HG02763 (cell line): ENCODE measurements at regions not wholly inside any gene's neighbourhood (a gene's known extent, or its start where the extent isn't known, plus 50 kb on each side); places are given as distances from the start of the nearest gene placed in this dataset.

ENCODE experiments used
- ATAC-seq: cut with Tn5 transposase; IDR thresholded peaks from one replicate; pipeline ENCODE4 v1.9.1; 2021; ENCODE audit warnings: mild to moderate bottlenecking, moderate library complexity; ENCODE audit not compliant: unreplicated experiment

DNA sequence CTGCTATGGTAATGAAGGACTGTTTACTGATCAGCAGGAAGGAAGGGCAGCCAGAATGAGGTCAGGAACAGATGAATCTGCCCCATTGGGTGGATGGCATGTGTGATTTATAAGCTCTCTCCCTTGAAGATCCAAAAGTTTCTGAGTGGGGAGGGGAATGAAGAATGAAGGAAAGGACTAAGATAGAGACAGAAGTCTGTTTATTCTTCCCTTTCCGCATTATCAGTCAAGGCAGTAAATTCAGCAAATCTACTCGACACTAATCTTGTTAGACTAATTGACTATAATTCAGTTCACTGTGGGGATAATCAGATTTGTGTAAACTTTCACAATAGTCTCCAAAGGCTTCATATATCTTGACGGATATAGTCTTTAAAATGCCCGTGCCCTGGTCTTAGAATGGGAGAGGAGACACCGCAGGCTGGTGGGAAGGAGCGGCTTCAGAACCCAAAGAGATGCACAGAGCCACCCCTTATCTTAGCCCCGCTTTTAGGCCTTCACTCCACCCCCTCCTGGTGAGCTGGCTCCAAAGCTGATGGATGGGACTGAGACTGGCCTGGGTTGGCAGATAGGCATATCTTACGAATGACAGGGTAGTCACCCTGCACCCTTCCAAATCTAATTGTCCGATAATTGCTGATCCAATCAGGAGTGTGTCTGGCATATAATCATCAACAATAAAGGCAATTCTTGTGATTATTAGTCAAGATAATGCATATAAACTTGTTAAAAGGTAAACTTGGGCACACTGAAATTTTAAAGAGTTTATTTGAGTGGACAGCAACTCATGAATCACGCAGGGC lies 76.0 kb upstream of the PPM1J start:
- ATAC-seq: no peak

DNA sequence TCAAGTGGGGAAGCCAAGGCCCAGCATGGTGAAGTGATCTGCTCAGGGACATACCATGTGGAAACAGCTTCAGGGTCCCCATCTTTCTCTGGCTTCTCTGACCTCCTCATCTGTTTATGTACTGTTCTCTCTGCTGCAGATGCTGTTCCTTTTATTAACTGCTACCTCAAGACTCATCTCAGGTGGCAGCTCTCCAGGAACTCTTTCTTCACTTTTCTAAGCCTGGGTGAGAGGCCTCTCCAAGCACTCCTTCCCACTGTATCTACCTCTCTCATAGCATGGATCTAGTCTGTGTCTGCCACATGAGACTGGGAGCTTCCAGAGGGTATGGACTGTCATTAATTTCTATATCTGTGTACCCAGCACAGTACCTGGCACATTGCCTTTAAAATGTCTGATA lies 73.4 kb upstream of the PPM1J start:
- no peak for ATAC-seq

DNA sequence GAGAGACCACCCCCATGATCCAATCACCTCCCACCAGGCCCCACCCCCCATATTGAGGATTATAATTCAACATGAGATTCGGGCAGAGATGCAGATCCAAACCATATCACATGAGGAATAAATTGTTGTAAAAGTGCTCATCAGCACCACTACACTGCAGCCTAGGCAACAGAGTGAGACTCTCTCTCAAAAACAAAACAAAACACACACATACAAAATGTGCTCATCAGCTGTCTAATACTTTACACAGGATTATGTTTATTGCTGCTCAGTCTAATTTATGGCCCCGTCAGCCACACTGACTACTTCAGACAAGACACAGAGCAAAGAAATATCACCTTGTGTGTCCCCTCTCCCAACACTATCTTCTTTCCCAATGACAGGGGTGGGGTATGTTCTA lies 72.9 kb upstream of the PPM1J start:
- no peak for ATAC-seq

DNA sequence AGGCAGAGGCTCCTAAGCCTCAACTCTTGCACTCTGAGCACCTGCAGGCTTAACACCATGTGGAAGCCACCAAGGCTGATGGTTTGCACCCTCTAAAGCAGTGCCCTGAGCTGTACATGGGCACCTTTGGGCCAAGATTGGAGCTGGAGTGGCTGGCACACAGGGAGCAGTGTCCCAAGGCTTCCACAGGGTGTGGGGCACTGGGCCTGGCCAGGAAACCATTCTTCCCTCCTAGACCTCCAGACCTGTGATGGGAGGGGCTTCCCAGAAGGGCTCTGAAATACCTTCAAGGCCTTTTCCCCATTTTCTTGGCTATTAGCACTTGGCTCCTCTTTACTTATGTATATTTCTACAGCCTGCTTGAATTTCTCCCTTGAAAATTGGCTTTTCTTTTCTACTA lies 67.9 kb upstream of the PPM1J start:
- ATAC-seq: no peak

DNA sequence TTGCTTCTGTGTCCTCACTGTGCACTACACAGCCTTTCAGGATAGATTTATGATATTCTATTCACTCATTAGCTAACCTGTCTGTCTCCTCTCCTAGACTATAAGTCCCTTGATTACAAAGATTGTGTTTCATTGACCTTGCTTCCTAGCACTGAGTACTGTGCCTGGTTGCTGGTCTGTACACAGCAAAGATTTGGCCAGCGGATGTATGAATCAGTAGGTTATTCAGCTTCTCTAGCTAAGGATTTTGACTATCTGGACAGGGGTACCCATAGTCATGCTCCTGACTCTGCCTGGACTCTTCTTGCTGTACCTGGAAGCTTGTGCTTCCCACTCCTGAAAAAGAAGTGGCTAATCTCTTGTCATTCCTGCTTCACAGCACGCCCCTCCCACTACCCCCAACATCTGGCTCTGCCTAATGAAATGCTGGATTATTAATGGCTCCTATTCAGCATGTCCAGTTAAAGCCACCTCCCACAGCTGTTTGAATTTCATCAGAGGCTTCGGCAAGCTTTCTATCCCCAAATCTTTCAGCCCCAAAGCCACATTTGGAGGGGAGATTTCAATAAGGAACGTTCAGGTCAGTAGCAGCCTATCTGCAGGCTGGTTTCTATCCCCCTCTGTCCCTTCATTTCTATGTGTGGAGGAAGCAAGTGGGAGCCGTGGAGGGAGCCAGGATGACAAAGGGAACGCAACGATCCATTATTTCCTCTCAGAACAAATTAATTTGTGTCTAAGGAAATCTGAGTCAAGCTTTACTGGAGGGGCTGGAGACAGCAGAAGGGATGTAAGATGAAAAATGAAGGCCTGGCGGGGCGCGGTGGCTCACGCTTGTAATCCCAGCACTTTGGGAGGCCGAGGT lies 64.8 kb upstream of the PPM1J start:
- no peak for ATAC-seq

DNA sequence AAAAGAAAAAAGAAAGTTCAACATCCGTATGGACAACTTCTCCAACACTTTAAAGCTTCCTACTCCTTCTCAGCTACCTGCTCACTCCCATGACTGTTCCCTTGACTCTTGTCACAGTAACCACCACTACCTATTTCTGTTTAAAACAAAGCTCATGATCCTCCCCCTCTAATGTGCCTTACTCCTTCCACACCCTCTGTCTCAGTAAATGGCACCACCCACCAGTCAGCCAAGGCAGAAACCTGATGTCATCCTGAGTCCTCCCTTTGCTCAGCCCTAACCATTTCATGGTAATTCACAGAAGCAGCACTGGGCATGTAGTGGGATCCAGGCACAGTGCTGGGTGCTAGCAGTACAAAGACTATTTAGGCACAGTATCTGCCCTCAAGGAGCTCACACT lies 63.0 kb upstream of the PPM1J start:
- ATAC-seq: no peak

DNA sequence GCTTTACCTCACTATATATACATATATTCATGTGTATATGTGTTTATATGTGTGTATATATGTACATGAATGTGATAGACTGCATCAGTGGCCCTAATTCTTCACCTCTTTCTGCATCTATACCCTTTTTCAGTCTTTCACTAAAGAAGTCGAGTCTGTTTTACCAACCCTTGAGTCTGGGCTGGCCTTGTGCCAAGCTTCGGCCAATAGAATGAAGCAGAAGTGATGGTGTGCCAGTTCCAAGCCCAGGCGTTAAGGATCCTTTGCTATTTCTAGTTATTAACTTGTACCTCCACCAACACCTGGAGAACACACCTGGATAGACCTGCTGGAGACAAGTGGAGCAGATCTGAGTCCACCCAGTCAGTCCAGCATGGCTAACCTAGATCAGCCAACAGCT lies 61.6 kb upstream of the PPM1J start:
- no peak for ATAC-seq

DNA sequence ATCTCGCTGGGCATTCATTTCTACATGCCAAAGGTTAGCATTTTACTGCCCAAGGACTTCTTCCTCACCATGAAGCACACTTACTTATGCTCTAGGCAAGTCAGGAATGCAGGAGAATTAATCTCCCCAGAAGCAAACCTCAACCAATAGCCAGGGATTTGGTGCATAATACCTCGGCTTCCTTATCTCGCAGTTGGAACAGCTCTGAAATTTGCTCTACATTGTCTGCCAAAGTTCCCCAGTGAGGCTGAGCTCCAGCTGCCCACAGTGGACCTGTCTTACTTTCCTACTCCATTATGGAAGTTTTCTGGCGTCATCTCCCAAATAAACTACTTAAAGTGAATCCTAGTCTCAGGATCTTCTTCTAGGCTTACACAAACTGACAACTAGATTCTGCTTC lies 57.6 kb upstream of the PPM1J start:
- no peak for ATAC-seq

DNA sequence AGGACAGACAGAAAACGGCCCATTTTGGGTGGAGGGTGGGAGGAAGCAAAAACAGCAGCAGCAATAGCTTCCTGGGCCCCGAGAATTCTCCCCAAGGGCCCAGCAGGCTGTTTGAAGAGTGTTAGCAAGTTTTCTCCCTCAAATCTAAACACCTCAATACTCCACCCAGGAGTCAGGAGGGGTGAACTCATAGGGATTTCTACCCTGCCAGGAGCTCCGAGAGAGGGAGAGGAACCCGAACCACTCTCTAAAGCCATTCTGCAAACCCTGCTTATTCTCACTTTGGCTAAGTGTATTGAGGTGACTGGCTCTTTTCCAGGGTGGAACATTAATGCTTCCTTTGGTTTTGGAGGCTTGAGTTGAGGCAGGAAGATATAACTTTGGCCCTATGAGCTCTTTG lies 55.6 kb upstream of the PPM1J start:
- no peak for ATAC-seq

DNA sequence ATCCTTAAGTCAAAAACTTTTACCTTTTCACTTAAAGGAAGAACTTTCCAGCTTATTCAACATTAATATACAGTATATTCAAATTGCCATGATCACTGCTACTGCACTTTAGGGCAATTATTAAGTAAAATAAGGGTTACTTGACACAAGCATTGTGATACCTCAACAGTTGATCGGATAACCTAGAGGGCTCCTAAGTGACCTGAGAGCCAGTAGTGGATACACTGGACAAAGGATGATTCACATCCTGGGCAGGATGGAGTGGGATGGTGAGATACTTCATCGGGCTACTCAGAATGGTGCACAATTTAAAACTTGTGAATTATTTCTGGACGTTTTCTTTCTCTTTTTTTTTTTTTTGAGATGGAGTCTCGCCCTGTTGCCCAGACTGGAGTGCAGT lies 54.5 kb upstream of the PPM1J start:
- ATAC-seq: no peak

DNA sequence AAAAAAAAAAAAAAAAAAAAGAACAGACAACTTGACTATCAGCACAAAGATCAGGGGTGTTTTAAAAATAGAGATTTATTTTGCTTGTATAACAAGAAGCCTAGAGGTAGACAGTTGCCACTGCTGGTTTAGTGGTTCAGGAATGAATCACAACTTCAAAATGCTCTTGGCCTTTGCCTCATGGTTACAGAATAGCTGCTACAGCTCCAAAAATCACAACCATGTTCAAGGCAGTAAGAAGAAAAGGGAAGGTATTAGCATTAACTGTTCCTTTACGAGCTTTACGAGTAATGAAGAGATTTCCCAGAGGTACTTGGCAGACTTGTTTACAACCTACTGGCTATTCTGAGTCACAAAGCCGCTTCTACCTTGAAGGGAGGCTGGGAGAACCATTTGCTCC lies 52.5 kb upstream of the PPM1J start:
- ATAC-seq: no peak
